DOHH2 (cell line): ENCODE measurements at regions not wholly inside any gene's neighbourhood (a gene's known extent, or its start where the extent isn't known, plus 50 kb on each side); places are given as distances from the start of the nearest gene placed in this dataset.

ENCODE experiments used
- H3F3A ChIP-seq: fragments of 200-600 bp; sonication (generic), shearing (Covaris generic); 2 replicates; pipeline ENCODE4 v1.6.0; 2016; ENCODE audit warnings: antibody characterized with exemption, mild to moderate bottlenecking; ENCODE audit not compliant: control insufficient read depth, insufficient read depth
- H3K27ac ChIP-seq: fragments of 200-600 bp; sonication (generic); 2 replicates; pipeline ENCODE4 v1.5.1; 2014; ENCODE audit warnings: low read depth, mild to moderate bottlenecking, low read length, moderate library complexity
- H3K27me3 ChIP-seq: fragments of 200-600 bp; sonication (generic); 2 replicates; pipeline ENCODE4 v1.6.1; 2014; ENCODE audit warnings: mild to moderate bottlenecking, low read length, mixed read lengths; ENCODE audit not compliant: control insufficient read depth
- H3K36me3 ChIP-seq: fragments of 200-600 bp; sonication (generic); 2 replicates; pipeline ENCODE4 v1.6.1; 2014; ENCODE audit warnings: mild to moderate bottlenecking, low read length, moderate library complexity, mixed read lengths; ENCODE audit not compliant: control insufficient read depth
- H3K4me1 ChIP-seq: fragments of 200-600 bp; sonication (generic); 2 replicates; pipeline ENCODE4 v1.6.1; 2014; ENCODE audit warnings: mild to moderate bottlenecking, low read length, mixed read lengths; ENCODE audit not compliant: control insufficient read depth
- H3K4me2 ChIP-seq: fragments of 200-600 bp; sonication (generic); 2 replicates; pipeline ENCODE4 v1.6.0; 2014; ENCODE audit warnings: mild to moderate bottlenecking, low read length, moderate library complexity
- H3K4me3 ChIP-seq: fragments of 200-600 bp; sonication (generic); 2 replicates; pipeline ENCODE4 v1.5.1; 2014; ENCODE audit warnings: mild to moderate bottlenecking, low read length, mixed read lengths
- H3K79me2 ChIP-seq: fragments of 200-600 bp; sonication (generic); 2 replicates; pipeline ENCODE4 v1.6.1; 2014; ENCODE audit warnings: mild to moderate bottlenecking, low read length, mixed read lengths; ENCODE audit not compliant: control insufficient read depth
- H3K9me2 ChIP-seq: fragments of 200-600 bp; sonication (generic); replicated peaks from 2 replicates; pipeline ENCODE4 v1.6.1; 2014; ENCODE audit warnings: mild to moderate bottlenecking, low read length, mixed read lengths; ENCODE audit not compliant: control insufficient read depth
- H3K9me3 ChIP-seq: fragments of 200-600 bp; sonication (generic); 2 replicates; pipeline ENCODE4 v1.6.1; 2014; ENCODE audit warnings: antibody characterized with exemption, low read length, mixed read lengths; ENCODE audit not compliant: control insufficient read depth, insufficient read depth
- H4K20me1 ChIP-seq: fragments of 200-600 bp; sonication (generic); 2 replicates; pipeline ENCODE4 v1.6.0; 2014; ENCODE audit warnings: low read depth, mild to moderate bottlenecking, antibody characterized with exemption, low read length, moderate library complexity; ENCODE audit not compliant: control insufficient read depth, insufficient read depth
- EZH2phosphoT487 ChIP-seq: fragments of 200-600 bp; sonication (generic); IDR thresholded peaks from 2 replicates; pipeline ENCODE4 v1.6.1; 2017; ENCODE audit warnings: borderline replicate concordance, mild to moderate bottlenecking, antibody characterized with exemption, low read length, moderate library complexity, mixed read lengths
- TF ChIP-seq, protein P1 (sequence below): fragments of 200-600 bp; sonication (generic); IDR thresholded peaks from one replicate; pipeline ENCODE4 v1.5.1; 2014; ENCODE audit warnings: antibody characterized with exemption, mild to moderate bottlenecking, low read depth, low read length; ENCODE audit not compliant: poor library complexity, severe bottlenecking

DNA sequence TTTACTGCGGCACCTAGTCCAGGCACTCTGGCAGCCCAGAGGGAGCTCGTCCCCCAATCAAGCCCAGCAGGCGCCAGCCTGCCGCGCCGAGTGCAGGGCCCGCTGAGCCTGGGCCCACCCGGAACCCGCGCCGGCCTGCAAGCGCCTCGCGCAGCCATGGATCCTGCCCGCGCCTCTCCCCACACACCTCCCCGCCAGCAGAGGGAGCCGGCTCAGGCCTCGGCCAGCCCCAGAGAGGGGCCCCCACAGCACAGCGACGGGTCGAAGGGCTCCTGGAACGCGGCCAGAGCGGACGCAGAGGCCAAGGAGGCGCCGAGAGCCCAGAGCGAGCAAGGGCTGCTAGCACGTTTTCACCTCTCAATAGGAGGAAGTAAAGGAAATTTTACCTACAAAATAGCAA, 767.0 kb downstream of the MRPL39 start:
- Histone ChIP-seq H3K4me2 (no peak overlapping the region), H3F3A (no peaks in the 10 kb centered on the region), H3K27ac (no peak overlapping the region), H3K27me3 (no peaks in the 10 kb centered on the region), H3K4me1 (no peaks in the 10 kb centered on the region), H3K36me3 (no peaks in the 10 kb centered on the region), H3K9me2 (no peaks in the 10 kb centered on the region), H4K20me1 (no peaks in the 10 kb centered on the region), H3K4me3 (no peak overlapping the region), H3K79me2 (no peaks in the 10 kb centered on the region), H3K9me3 (no peaks in the 10 kb centered on the region)
- no peak for TF ChIP-seq EZH2phosphoT487
- TF ChIP-seq, protein P1, sequence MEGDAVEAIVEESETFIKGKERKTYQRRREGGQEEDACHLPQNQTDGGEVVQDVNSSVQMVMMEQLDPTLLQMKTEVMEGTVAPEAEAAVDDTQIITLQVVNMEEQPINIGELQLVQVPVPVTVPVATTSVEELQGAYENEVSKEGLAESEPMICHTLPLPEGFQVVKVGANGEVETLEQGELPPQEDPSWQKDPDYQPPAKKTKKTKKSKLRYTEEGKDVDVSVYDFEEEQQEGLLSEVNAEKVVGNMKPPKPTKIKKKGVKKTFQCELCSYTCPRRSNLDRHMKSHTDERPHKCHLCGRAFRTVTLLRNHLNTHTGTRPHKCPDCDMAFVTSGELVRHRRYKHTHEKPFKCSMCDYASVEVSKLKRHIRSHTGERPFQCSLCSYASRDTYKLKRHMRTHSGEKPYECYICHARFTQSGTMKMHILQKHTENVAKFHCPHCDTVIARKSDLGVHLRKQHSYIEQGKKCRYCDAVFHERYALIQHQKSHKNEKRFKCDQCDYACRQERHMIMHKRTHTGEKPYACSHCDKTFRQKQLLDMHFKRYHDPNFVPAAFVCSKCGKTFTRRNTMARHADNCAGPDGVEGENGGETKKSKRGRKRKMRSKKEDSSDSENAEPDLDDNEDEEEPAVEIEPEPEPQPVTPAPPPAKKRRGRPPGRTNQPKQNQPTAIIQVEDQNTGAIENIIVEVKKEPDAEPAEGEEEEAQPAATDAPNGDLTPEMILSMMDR: no peak

DNA sequence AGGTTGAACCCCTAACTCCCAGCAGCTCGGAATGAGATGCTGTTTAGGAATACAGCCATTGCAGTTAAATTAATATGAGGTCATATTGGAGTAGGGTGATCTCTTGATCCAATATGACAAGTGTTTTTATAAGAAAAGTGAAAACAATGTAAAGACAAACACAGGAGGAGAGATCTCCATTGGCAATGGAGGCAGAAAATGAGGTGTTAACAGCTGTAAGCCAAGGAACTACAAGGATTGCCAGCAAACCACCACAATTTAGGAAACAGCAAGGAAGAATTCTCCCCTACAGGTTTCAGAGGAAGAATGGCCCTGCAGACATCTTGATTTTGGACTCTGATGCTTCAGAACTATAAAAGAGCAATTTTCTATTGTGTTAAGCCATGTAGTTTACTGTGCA, 774.3 kb downstream of the MRPL39 start:
- H3K27ac ChIP-seq: no peak overlapping the region
- H3K4me1 ChIP-seq: no peaks in the 10 kb centered on the region
- H3K27me3 ChIP-seq: no peaks in the 10 kb centered on the region
- H4K20me1 ChIP-seq: no peaks in the 10 kb centered on the region
- H3K4me2 ChIP-seq: no peak overlapping the region
- H3K36me3 ChIP-seq: no peaks in the 10 kb centered on the region
- H3K79me2 ChIP-seq: no peaks in the 10 kb centered on the region
- no peak for TF ChIP-seq EZH2phosphoT487
- TF ChIP-seq, protein P1: no peak
- H3K9me2 ChIP-seq: no peaks in the 10 kb centered on the region
- no peaks in the 10 kb centered on the region for H3F3A ChIP-seq
- H3K4me3 ChIP-seq: no peak overlapping the region
- no peaks in the 10 kb centered on the region for H3K9me3 ChIP-seq

DNA sequence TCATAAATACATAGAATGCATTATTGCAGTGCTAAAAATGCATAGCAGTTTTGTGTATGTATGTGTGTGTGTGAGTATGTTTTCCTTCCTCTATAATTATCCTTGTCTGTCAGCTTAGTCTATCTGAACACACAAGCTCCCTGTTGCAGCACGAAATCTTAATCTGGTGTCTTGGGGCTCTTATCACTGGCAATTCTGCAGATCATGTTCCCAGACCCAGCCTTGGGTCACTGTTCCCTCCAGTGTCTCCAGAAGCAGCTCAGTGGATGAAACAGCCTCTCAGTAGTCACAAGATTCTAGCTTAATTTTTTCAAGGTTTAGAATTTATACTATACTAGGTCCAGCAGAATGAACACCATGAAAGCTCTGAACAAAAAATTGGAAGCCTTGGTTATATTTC, 777.9 kb downstream of the MRPL39 start:
- Histone ChIP-seq H3K27ac (no peak overlapping the region), H3F3A (no peaks in the 10 kb centered on the region), H3K79me2 (no peaks in the 10 kb centered on the region), H3K4me3 (no peak overlapping the region), H3K36me3 (no peaks in the 10 kb centered on the region), H3K27me3 (no peaks in the 10 kb centered on the region), H3K4me2 (no peak overlapping the region), H3K4me1 (no peaks in the 10 kb centered on the region), H3K9me2 (no peaks in the 10 kb centered on the region), H3K9me3 (no peaks in the 10 kb centered on the region), H4K20me1 (no peaks in the 10 kb centered on the region)
- no peak for TF ChIP-seq EZH2phosphoT487
- TF ChIP-seq, protein P1: no peak

DNA sequence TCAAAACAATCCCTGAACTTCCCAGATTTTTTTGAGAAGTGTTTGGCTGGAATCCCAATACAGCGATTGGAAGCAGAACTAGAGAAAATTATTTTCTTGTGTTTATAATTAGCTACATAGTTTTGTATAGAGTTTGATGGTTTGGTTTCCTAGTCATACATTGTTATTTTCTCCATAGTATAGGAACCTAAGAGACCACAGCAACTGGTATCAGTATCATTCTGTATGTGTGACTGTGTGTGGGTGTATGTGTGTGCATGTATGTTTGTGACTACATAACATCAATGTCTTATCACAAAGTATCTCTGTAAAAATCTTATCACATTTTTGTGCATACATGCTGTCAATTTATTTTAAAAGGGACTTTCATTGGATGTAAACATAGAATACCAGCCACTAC, 780.5 kb downstream of the MRPL39 start:
- Histone ChIP-seq H3K79me2 (no peaks in the 10 kb centered on the region), H3K4me2 (no peak overlapping the region), H3K4me1 (no peaks in the 10 kb centered on the region), H3K27ac (no peak overlapping the region), H3F3A (no peaks in the 10 kb centered on the region), H3K4me3 (no peak overlapping the region), H4K20me1 (no peaks in the 10 kb centered on the region), H3K36me3 (no peaks in the 10 kb centered on the region), H3K9me3 (no peaks in the 10 kb centered on the region), H3K27me3 (no peaks in the 10 kb centered on the region), H3K9me2 (no peaks in the 10 kb centered on the region)
- TF ChIP-seq EZH2phosphoT487: no peak
- TF ChIP-seq, protein P1: no peak
